ENCODE measurements at regions not wholly inside any gene's neighbourhood (a gene's known extent, or its start where the extent isn't known, plus 50 kb on each side); places are given as distances from the start of the nearest gene placed in this dataset.
"Not testable (repeated sequence)": the region's sequence is repeated elsewhere in the genome, so short reads cannot be mapped to it uniquely, and the experiment has no call there.

- DNase-seq (ENCODE audit: low spot score): no peak
Observed at GRCh38 chr1:100791586-100791985, 72.0 kb downstream of the VCAM1 start.

GRCh38 chr1:100793659-100794058 is 74.1 kb downstream of the VCAM1 start:
- DNase-seq (ENCODE audit: low spot score): no peak

GRCh38 chr1:100794748-100795645 is 75.5 kb downstream of the VCAM1 start:
- DNase-seq (ENCODE audit: low spot score): peak; percentile 11

GRCh38 chr1:100795646-100795985 is 76.1 kb downstream of the VCAM1 start:
- no peak for DNase-seq (ENCODE audit: low spot score)

- DNase-seq (ENCODE audit: low spot score): no peak
Observed at GRCh38 chr1:100796046-100796445, 76.5 kb downstream of the VCAM1 start.

- DNase-seq (ENCODE audit: low spot score): no peak
Observed at GRCh38 chr1:100799548-100799947, 80.0 kb downstream of the VCAM1 start.

GRCh38 chr1:100799954-100800612 is 80.5 kb downstream of the VCAM1 start:
- peak; percentile 25 for DNase-seq (ENCODE audit: low spot score)

- DNase-seq (ENCODE audit: low spot score): not testable (repeated sequence)
Observed at GRCh38 chr1:100801256-100801655, 81.7 kb downstream of the VCAM1 start.

- DNase-seq (ENCODE audit: low spot score): not testable (repeated sequence)
Observed at GRCh38 chr1:100803280-100803679, 83.7 kb downstream of the VCAM1 start.

GRCh38 chr1:100806601-100807000 is 87.1 kb downstream of the VCAM1 start:
- DNase-seq (ENCODE audit: low spot score): no peak

- no peak for DNase-seq (ENCODE audit: low spot score)
Observed at GRCh38 chr1:100810360-100810759, 84.3 kb downstream of the EXTL2 start.

GRCh38 chr1:100811808-100812207 is 82.8 kb downstream of the EXTL2 start:
- peak; percentile 11 for DNase-seq (ENCODE audit: low spot score)

- DNase-seq (ENCODE audit: low spot score): not testable (repeated sequence)
Observed at GRCh38 chr1:100814938-100815337, 79.7 kb downstream of the EXTL2 start.

- no peak for DNase-seq (ENCODE audit: low spot score)
Observed at GRCh38 chr1:100816049-100816448, 78.6 kb downstream of the EXTL2 start.

- not testable (repeated sequence) for DNase-seq (ENCODE audit: low spot score)
Observed at GRCh38 chr1:100820195-100820594, 74.4 kb downstream of the EXTL2 start.

- DNase-seq (ENCODE audit: low spot score): not testable (repeated sequence)
Observed at GRCh38 chr1:100821919-100822318, 72.7 kb downstream of the EXTL2 start.
